SH-SY5Y (cell line): ENCODE measurements at regions not wholly inside any gene's neighbourhood (a gene's known extent, or its start where the extent isn't known, plus 50 kb on each side); places are given as distances from the start of the nearest gene placed in this dataset.

Experiments
- GATA2 ChIP-seq: IDR thresholded peaks from 2 replicates; pipeline ENCODE4 v1.6.1; 2011; ENCODE audit warnings: mild to moderate bottlenecking, low read depth, low read length
- GATA3 ChIP-seq: IDR thresholded peaks from 2 replicates; pipeline ENCODE4 v1.6.1; 2011; ENCODE audit warnings: low read depth, mild to moderate bottlenecking, low read length, moderate library complexity

- TF ChIP-seq GATA3 = no peak
- no peak for TF ChIP-seq GATA2
These were observed 226.6 kb upstream of the KAZN start for GRCh38 chr1:14371771-14372497.

- no peak for TF ChIP-seq GATA3
- no peak for TF ChIP-seq GATA2
These were observed 226.0 kb upstream of the KAZN start for GRCh38 chr1:14372526-14372925.

- TF ChIP-seq GATA3 (no peak), GATA2 (no peak)
These were observed 225.3 kb upstream of the KAZN start for GRCh38 chr1:14373081-14373758.

GRCh38 chr1:14375226-14375625 lies 223.3 kb upstream of the KAZN start:
- no peak for TF ChIP-seq GATA2
- no peak for TF ChIP-seq GATA3

GRCh38 chr1:14377386-14377785 lies 221.1 kb upstream of the KAZN start:
- TF ChIP-seq GATA3 = no peak
- TF ChIP-seq GATA2 = no peak

GRCh38 chr1:14380408-14380807 lies 218.1 kb upstream of the KAZN start:
- TF ChIP-seq GATA3 (no peak), GATA2 (no peak)

- no peak for TF ChIP-seq GATA2
- no peak for TF ChIP-seq GATA3
These were observed 207.7 kb upstream of the KAZN start for GRCh38 chr1:14390816-14391215.

GRCh38 chr1:14392161-14392858 lies 206.2 kb upstream of the KAZN start:
- TF ChIP-seq GATA3 = no peak
- no peak for TF ChIP-seq GATA2

GRCh38 chr1:14392859-14393365 lies 205.6 kb upstream of the KAZN start:
- TF ChIP-seq GATA3 = no peak
- no peak for TF ChIP-seq GATA2

GRCh38 chr1:14396100-14396499 lies 202.4 kb upstream of the KAZN start:
- TF ChIP-seq GATA3 (no peak), GATA2 (no peak)

- TF ChIP-seq GATA2 = no peak
- TF ChIP-seq GATA3 = no peak
These were observed 194.4 kb upstream of the KAZN start for GRCh38 chr1:14403961-14404645.

GRCh38 chr1:14404862-14405301 lies 193.6 kb upstream of the KAZN start:
- TF ChIP-seq GATA2 (no peak), GATA3 (no peak)

GRCh38 chr1:14412235-14412634 lies 186.2 kb upstream of the KAZN start:
- TF ChIP-seq GATA2 (no peak), GATA3 (no peak)
